Right atrium auricular region (tissue), 2 donors: ENCODE measurements at regions not wholly inside any gene's neighbourhood (a gene's known extent, or its start where the extent isn't known, plus 50 kb on each side); places are given as distances from the start of the nearest gene placed in this dataset.
"Not testable (repeated sequence)": the region's sequence is repeated elsewhere in the genome, so short reads cannot be mapped to it uniquely, and the experiment has no call there.

ENCODE experiments used
- DNase-seq: peaks from one replicate; pipeline ENCODE4 v3.0.0-alpha.2; 2019; ENCODE audit warnings: low spot score
- H3K27ac ChIP-seq, 2 donors: fragments of 200-600 bp; sonication (generic); 1 replicate in 1 of 2; 2 replicates in 1 of 2; pipeline ENCODE4 v1.5.1; 2016 to 2019
- H3K27me3 ChIP-seq, 2 donors: fragments of 200-600 bp; sonication (generic); one replicate each; pipeline versions ENCODE4 v1.5.1 to v1.6.0; 2017 to 2019
- H3K36me3 ChIP-seq: fragments of 200-600 bp; sonication (generic); one replicate; pipeline ENCODE4 v1.5.1; 2016
- H3K4me1 ChIP-seq, 2 donors: fragments of 200-600 bp; sonication (generic); one replicate each; pipeline versions ENCODE4 v1.5.1 to v1.6.0; 2017 to 2019
- H3K4me3 ChIP-seq, 2 donors: fragments of 200-600 bp; sonication (generic); 1 replicate in 1 of 2; 2 replicates in 1 of 2; pipeline ENCODE4 v1.5.1; 2017 to 2019; ENCODE audit warnings: mild to moderate bottlenecking in 1 of 2, moderate library complexity in 1 of 2
- H3K9me3 ChIP-seq, 2 donors: fragments of 200-600 bp; sonication (generic); one replicate each; pipeline ENCODE4 v1.5.1; 2019
- TF ChIP-seq, protein P1 (sequence below), 2 donors: fragments of 200-600 bp; sonication (generic); IDR thresholded peaks; one replicate each; pipeline ENCODE4 v1.5.1; 2019; ENCODE audit warnings: antibody characterized with exemption in 2 of 2

DNA sequence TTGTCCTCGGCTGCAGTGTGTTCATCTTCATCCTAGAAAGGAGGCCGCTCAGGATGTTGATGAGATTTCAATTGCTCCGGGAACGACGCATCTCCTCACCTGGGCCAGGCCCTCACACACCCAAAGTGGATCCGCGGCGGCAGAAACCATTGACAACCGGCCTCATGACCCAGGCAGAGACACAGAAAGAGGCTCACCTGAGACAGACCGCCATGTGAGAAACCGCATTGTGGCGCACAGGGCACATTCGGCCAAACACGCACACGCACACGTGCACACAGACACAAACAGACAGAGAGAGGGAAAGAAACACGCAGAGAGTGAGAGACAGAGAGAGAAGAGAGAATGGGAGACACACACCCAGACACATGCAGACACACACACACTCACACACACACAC is 3879.3 kb downstream of the SRGAP2C start:
- H3K36me3 ChIP-seq, H3K27ac ChIP-seq, H3K4me3 ChIP-seq, H3K27me3 ChIP-seq, H3K4me1 ChIP-seq, DNase-seq: not testable (repeated sequence)
- H3K9me3 ChIP-seq, result peaks cover 0 to 19% of the 10 kb centered on the region in 2 donors

DNA sequence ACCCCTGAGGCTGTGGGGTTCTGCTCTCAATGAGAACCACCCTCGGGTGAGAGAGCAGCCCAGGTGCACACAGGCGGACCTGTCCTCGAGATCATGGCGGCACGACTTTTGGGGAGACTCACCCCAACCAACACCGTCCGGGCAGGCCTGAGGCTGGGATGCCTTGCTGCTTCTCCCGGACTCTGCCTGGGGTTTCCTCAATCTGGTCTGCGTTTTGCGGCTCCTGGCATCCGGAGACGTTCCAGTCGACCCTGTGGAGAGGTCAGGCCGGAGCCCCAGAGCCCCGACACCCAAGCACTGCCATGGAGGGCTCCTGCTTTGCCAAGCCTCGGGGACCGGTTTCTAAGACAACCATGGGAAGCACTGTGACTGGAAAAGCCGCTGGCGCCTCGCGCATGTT is 3879.7 kb downstream of the SRGAP2C start:
- Histone ChIP-seq H3K27me3 (no peaks in the 10 kb centered on the region), H3K36me3 (no peaks in the 10 kb centered on the region), H3K27ac (no peak overlapping the region), H3K4me3 (no peak overlapping the region), H3K4me1 (no peaks in the 10 kb centered on the region), H3K9me3 (peaks cover 0 to 24% of the 10 kb centered on the region in 2 donors)
- DNase-seq, result no peak
- TF ChIP-seq, protein P1, sequence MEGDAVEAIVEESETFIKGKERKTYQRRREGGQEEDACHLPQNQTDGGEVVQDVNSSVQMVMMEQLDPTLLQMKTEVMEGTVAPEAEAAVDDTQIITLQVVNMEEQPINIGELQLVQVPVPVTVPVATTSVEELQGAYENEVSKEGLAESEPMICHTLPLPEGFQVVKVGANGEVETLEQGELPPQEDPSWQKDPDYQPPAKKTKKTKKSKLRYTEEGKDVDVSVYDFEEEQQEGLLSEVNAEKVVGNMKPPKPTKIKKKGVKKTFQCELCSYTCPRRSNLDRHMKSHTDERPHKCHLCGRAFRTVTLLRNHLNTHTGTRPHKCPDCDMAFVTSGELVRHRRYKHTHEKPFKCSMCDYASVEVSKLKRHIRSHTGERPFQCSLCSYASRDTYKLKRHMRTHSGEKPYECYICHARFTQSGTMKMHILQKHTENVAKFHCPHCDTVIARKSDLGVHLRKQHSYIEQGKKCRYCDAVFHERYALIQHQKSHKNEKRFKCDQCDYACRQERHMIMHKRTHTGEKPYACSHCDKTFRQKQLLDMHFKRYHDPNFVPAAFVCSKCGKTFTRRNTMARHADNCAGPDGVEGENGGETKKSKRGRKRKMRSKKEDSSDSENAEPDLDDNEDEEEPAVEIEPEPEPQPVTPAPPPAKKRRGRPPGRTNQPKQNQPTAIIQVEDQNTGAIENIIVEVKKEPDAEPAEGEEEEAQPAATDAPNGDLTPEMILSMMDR (IDR thresholded peaks at IDR 0.05), result no peak

DNA sequence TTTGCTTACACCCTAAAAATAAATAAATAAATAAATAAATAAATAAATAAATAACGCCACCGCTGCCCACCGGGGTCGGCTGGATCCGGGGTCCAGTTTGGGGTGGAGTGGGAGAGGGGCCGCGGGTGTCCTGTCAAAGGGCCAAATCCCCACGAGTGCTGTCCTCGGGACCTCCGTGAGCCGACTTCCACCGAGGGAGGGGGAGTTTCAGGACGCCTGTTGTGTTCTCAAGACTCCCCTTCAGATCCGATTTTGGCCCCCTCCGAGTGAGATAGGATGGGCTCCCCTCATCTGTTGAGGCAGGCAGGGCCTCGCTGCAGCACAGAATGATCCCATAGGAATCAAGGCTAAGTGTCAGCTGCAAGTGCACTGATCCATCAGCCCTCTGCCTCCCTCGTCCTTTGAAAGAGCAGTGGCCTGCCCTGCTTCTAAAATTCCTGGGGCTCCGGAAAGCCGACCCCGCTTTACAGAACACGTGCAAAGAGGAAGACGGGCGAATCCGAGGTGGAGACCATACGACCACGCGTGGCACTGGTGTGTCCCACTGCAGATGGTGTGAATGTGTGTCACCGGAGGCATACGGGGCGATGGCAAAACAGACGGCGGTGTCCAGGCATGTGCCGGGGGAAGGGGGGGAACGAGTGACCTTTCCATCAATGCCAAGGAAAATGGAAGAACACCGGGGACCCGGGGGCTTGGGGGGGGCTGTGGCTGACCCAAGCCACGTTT is 3880.5 kb downstream of the SRGAP2C start:
- H3K4me3 ChIP-seq, result no peak overlapping the region
- no peaks in the 10 kb centered on the region for H3K27me3 ChIP-seq
- no peaks in the 10 kb centered on the region for H3K4me1 ChIP-seq
- DNase-seq, result no peak
- no peak overlapping the region for H3K27ac ChIP-seq
- peaks cover 0 to 31% of the 10 kb centered on the region in 2 donors for H3K9me3 ChIP-seq
- TF ChIP-seq, protein P1 (IDR thresholded peaks at IDR 0.05), result no peak
- no peaks in the 10 kb centered on the region for H3K36me3 ChIP-seq

DNA sequence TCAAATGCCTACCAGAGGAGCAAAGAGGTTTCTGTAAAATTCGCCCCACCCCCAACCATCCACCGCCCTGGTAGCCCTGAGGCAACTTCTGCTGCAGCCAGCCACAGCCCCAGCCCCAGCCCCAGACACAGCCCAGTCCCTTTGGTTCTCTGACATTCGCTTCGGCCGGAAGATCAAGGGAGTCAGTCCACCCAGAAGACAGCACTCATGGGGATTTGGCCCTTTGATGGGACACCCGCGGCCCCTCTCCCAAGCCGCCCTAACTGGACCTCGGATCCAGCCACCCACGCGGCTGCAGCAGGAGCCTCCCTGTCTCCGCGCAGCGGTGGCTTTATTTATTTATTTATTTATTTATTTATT is 3881.0 kb downstream of the SRGAP2C start:
- Histone ChIP-seq H3K9me3 (peaks cover 0 to 36% of the 10 kb centered on the region in 2 donors), H3K27me3 (no peaks in the 10 kb centered on the region), H3K27ac (no peak overlapping the region), H3K36me3 (no peaks in the 10 kb centered on the region), H3K4me3 (no peak overlapping the region), H3K4me1 (no peaks in the 10 kb centered on the region)
- TF ChIP-seq, protein P1 (IDR thresholded peaks at IDR 0.05), result no peak
- no peak for DNase-seq

DNA sequence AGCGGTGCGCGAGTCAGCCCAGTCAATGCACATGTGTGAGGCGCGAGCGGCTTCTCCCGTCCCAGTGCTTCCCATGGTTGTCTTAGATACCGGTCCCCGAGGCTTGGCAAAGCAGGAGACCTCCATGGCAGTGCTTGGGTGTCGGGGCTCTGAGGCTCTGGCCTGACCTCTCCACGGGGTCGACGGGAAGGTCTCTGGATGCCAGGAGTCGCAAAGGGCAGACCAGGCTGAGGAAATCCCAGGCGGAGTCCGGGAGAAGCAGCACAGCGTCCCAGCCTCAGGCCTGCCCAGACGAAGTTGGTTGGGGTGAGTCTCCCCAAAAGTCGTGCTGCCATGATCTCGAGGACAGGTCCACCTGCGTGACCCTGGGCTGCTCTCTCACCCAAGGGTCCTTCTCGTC is 3881.6 kb downstream of the SRGAP2C start:
- DNase-seq, result no peak
- no peaks in the 10 kb centered on the region for H3K27me3 ChIP-seq
- no peak overlapping the region for H3K27ac ChIP-seq
- TF ChIP-seq, protein P1 (IDR thresholded peaks at IDR 0.05), result no peak
- peaks cover 0 to 41% of the 10 kb centered on the region in 2 donors for H3K9me3 ChIP-seq
- H3K36me3 ChIP-seq, result no peaks in the 10 kb centered on the region
- H3K4me1 ChIP-seq, result no peaks in the 10 kb centered on the region
- H3K4me3 ChIP-seq, result no peak overlapping the region

DNA sequence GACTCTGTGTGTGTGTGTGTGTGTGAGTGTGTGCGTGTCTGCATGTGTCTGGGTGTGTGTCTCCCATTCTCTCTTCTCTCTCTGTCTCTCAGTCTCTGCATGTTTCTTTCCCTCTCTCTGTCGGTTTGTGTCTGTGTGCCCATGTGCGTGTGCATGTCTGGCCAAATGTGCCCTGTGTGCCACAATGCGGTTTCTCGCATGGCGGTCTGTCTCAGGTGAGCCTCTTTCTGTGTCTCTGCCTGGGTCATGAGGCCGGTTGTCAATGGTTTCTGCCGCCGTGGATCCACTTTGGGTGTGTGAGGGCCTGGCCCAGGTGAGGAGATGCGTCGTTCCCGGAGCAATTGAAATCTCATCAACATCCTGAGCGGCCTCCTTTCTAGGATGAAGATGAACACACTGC is 3882.1 kb downstream of the SRGAP2C start:
- H3K27me3 ChIP-seq, H3K4me1 ChIP-seq, H3K27ac ChIP-seq, H3K36me3 ChIP-seq, H3K4me3 ChIP-seq, DNase-seq: not testable (repeated sequence)
- H3K9me3 ChIP-seq, result peaks cover 0 to 45% of the 10 kb centered on the region in 2 donors

DNA sequence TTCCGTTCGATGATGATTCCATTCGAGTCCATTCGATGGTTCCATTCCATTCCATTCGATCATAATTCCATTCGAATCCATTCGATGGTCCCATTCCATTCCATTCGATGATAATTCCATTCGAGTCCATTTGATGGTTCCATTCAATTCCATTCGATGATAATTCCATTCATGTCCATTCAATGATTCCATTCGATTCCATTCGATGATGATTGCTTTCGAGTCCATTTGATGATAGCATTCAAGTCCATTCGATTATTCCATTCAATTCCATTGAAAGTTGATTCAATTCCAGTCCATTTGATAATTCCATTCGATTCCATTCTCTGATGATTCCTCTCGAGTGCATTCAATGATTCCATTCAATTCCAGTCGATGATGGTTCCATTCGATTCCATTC is 3895.3 kb downstream of the SRGAP2C start:
- Histone ChIP-seq H3K36me3 (no peaks in the 10 kb centered on the region), H3K4me1 (no peaks in the 10 kb centered on the region), H3K4me3 (no peak overlapping the region), H3K9me3 (peaks cover 0 to 54% of the 10 kb centered on the region in 2 donors), H3K27ac (no peak overlapping the region), H3K27me3 (no peaks in the 10 kb centered on the region)
- TF ChIP-seq, protein P1 (IDR thresholded peaks at IDR 0.05), result no peak
- DNase-seq, result no peak
